ENCODE measurements at regions not wholly inside any gene's neighbourhood (a gene's known extent, or its start where the extent isn't known, plus 50 kb on each side); places are given as distances from the start of the nearest gene placed in this dataset.

- no peak overlapping the region for H3K4me3 ChIP-seq (ENCODE audit: control extremely low read depth in 1 of 5, extremely low read depth in 1 of 5, insufficient read depth in 1 of 5, low read depth in 2 of 5, low read length in 4 of 5)
- no peaks in the 10 kb centered on the region for H3K9me3 ChIP-seq (ENCODE audit: control extremely low read depth in 1 of 3, control insufficient read depth in 2 of 3, insufficient read depth in 1 of 3, low read length in 2 of 3)
- POLR2A ChIA-PET = no interaction called here
- ATAC-seq (ENCODE audit: low read depth) = no peak
- no peaks in the 10 kb centered on the region for H3K27me3 ChIP-seq (replicated peaks in 1 of 4; ENCODE audit: control extremely low read depth in 1 of 4, control insufficient read depth in 3 of 4, insufficient read depth in 4 of 4, low read length in 3 of 4)
- DNase-seq = no peak
- Mint-ChIP-seq H3K27me3 (no peaks in the 10 kb centered on the region), H3K4me1 (no peaks in the 10 kb centered on the region), H3K4me3 (no peak overlapping the region), H3K27ac (no peak overlapping the region), H3K9me3 (ENCODE audit: insufficient read depth) (no peaks in the 10 kb centered on the region)
- no peak overlapping the region for H3K9ac ChIP-seq (ENCODE audit: low read length)
- H3K4me1 ChIP-seq (ENCODE audit: control insufficient read depth in 2 of 2, insufficient read depth in 2 of 2, low read length in 2 of 2) = no peaks in the 10 kb centered on the region
- H3K79me2 ChIP-seq (ENCODE audit: control insufficient read depth, insufficient read depth, low read length) = no peaks in the 10 kb centered on the region
- CTCF ChIA-PET = no interaction called here
- intact Hi-C loops (cut with micrococcal nuclease) = no loop called here
- no peak overlapping the region for H3K4me2 ChIP-seq (replicated peaks; ENCODE audit: low read depth, low read length, poor library complexity, severe bottlenecking)
- H3K36me3 ChIP-seq (replicated peaks in 1 of 2; ENCODE audit: control extremely low read depth in 1 of 2, control insufficient read depth in 1 of 2, extremely low read depth in 1 of 2, insufficient read depth in 2 of 2, low read length in 1 of 2) = no peaks in the 10 kb centered on the region
- no peak overlapping the region for H2AFZ ChIP-seq (ENCODE audit: insufficient read depth, low read depth, low read length, poor library complexity, severe bottlenecking)
- no peaks in the 10 kb centered on the region for H4K20me1 ChIP-seq (ENCODE audit: control insufficient read depth, insufficient read depth, low read length, poor library complexity, severe bottlenecking)
- no peak overlapping the region for H3K27ac ChIP-seq (ENCODE audit: low read length in 2 of 2)
- TF ChIP-seq, protein P1, sequence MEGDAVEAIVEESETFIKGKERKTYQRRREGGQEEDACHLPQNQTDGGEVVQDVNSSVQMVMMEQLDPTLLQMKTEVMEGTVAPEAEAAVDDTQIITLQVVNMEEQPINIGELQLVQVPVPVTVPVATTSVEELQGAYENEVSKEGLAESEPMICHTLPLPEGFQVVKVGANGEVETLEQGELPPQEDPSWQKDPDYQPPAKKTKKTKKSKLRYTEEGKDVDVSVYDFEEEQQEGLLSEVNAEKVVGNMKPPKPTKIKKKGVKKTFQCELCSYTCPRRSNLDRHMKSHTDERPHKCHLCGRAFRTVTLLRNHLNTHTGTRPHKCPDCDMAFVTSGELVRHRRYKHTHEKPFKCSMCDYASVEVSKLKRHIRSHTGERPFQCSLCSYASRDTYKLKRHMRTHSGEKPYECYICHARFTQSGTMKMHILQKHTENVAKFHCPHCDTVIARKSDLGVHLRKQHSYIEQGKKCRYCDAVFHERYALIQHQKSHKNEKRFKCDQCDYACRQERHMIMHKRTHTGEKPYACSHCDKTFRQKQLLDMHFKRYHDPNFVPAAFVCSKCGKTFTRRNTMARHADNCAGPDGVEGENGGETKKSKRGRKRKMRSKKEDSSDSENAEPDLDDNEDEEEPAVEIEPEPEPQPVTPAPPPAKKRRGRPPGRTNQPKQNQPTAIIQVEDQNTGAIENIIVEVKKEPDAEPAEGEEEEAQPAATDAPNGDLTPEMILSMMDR (IDR thresholded peaks at IDR 0.05) = no peak
- TF ChIP-seq EZH2 (IDR thresholded peaks at IDR 0.05; ENCODE audit: borderline replicate concordance, insufficient read depth, low read depth, low read length, poor library complexity, severe bottlenecking) = no peak
Observed at GRCh38 chr4:156116991-156117390, 163.3 kb upstream of the CTSO start.

DNA sequence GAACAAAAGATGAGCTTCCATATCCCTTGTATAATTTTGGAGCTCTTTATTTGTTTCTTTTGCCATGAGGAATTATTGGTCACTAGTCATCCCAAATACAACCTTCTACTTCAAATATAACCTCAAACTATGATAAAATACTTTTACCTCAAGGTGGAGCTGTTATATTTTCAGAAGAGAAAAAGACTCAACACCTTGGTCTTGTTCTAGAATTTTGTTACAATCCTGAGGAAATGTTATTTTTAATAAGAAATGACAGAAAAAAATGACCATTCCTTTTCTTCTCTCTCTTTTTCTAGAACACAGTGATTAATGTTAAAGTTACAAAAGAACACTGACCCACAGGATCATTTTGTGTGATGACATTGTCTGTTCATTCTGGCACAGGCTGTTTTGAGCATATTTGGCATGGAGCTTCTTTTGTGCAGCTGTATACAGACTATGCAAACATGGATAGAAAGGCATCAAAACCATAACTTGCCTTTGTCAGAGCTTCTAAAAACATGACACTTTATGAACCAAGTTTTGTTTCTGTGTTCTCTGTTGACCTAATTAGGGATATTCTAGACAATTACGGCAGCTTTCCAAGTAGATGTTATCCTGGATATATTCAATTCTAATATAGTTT, 159.6 kb upstream of the CTSO start:
- no peaks in the 10 kb centered on the region for H3K4me1 Mint-ChIP-seq
- H3K4me1 ChIP-seq (ENCODE audit: control insufficient read depth in 2 of 2, insufficient read depth in 2 of 2, low read length in 2 of 2) = no peaks in the 10 kb centered on the region
- no peaks in the 10 kb centered on the region for H3K27me3 ChIP-seq (replicated peaks in 1 of 4; ENCODE audit: control extremely low read depth in 1 of 4, control insufficient read depth in 3 of 4, insufficient read depth in 4 of 4, low read length in 3 of 4)
- H3K9ac ChIP-seq (ENCODE audit: low read length) = no peak overlapping the region
- no peaks in the 10 kb centered on the region for H3K9me3 ChIP-seq (ENCODE audit: control extremely low read depth in 1 of 3, control insufficient read depth in 2 of 3, insufficient read depth in 1 of 3, low read length in 2 of 3)
- H3K4me2 ChIP-seq (replicated peaks; ENCODE audit: low read depth, low read length, poor library complexity, severe bottlenecking) = no peak overlapping the region
- intact Hi-C loops (cut with micrococcal nuclease) = no loop called here
- DNase-seq (no peak), ATAC-seq (ENCODE audit: low read depth) (no peak)
- H3K27ac Mint-ChIP-seq = no peak overlapping the region
- H3K79me2 ChIP-seq (ENCODE audit: control insufficient read depth, insufficient read depth, low read length) = no peaks in the 10 kb centered on the region
- WGBS (ENCODE audit: insufficient coverage) = no CpG with 5 or more reads among the region's 1 CpG
- H3K4me3 Mint-ChIP-seq = no peak overlapping the region
- H3K9me3 Mint-ChIP-seq (ENCODE audit: insufficient read depth) = no peaks in the 10 kb centered on the region
- H2AFZ ChIP-seq (ENCODE audit: insufficient read depth, low read depth, low read length, poor library complexity, severe bottlenecking) = no peak overlapping the region
- no peak overlapping the region for H3K27ac ChIP-seq (ENCODE audit: low read length in 2 of 2)
- TF ChIP-seq, protein P1 (IDR thresholded peaks at IDR 0.05) = no peak
- TF ChIP-seq EZH2 (IDR thresholded peaks at IDR 0.05; ENCODE audit: borderline replicate concordance, insufficient read depth, low read depth, low read length, poor library complexity, severe bottlenecking) = no peak
- H3K27me3 Mint-ChIP-seq = no peaks in the 10 kb centered on the region
- H4K20me1 ChIP-seq (ENCODE audit: control insufficient read depth, insufficient read depth, low read length, poor library complexity, severe bottlenecking) = no peaks in the 10 kb centered on the region
- no peak overlapping the region for H3K4me3 ChIP-seq (ENCODE audit: control extremely low read depth in 1 of 5, extremely low read depth in 1 of 5, insufficient read depth in 1 of 5, low read depth in 2 of 5, low read length in 4 of 5)
- no peaks in the 10 kb centered on the region for H3K36me3 ChIP-seq (replicated peaks in 1 of 2; ENCODE audit: control extremely low read depth in 1 of 2, control insufficient read depth in 1 of 2, extremely low read depth in 1 of 2, insufficient read depth in 2 of 2, low read length in 1 of 2)
- ChIA-PET POLR2A (no interaction called here), CTCF (no interaction called here)

Measured in B cell (primary cell).